Spleen (tissue), 7 donors: ENCODE measurements at regions not wholly inside any gene's neighbourhood (a gene's known extent, or its start where the extent isn't known, plus 50 kb on each side); places are given as distances from the start of the nearest gene placed in this dataset.

Experiments used
- CTCF ChIP-seq, 11 experiments: fragments of 200-600 bp in 7 of 11; fragments of 450-650 bp in 4 of 11; sonication (generic) in 4 of 11; IDR thresholded peaks in 8 of 11; conservative IDR thresholded peaks in 3 of 11; 1 replicate in 7 of 11; 2 replicates in 4 of 11; pipeline versions ENCODE4 v1.4.0 to v1.8.0; 2016 to 2021; ENCODE audit warnings: antibody characterized with exemption in 11 of 11, inconsistent platforms in 4 of 11, mild to moderate bottlenecking in 1 of 11
- POLR2A ChIP-seq, 3 donors: fragments of 450-650 bp; IDR thresholded peaks; one replicate each; pipeline ENCODE4 v1.5.1; 2017; ENCODE audit warnings: antibody characterized with exemption in 3 of 3, mild to moderate bottlenecking in 1 of 3
- POLR2AphosphoS5 ChIP-seq, 3 donors: sonication (generic); formaldehyde crosslinking; IDR thresholded peaks; one replicate each; pipeline ENCODE4 v1.5.1; 2017; ENCODE audit warnings: antibody characterized with exemption in 3 of 3
- donor health status: DM: no; HTN: no; CAD: no; lungs with moderate emphysema.
- donor health status: DM: no; HTN: no; CAD: no.
- donor health status: DM: no; HTN: no; CAD: no.

- TF ChIP-seq CTCF (IDR thresholded peaks at IDR 0.05 in 8 of 11, conservative IDR thresholded peaks at IDR 0.05 in 3 of 11) (no peak), POLR2A (IDR thresholded peaks at IDR 0.05) (no peak), POLR2AphosphoS5 (IDR thresholded peaks at IDR 0.05) (no peak)
These were observed 76.2 kb upstream of the PLCL2 start for GRCh38 chr3:16808393-16809107.
